Mononuclear cell (primary cell): ENCODE measurements at regions not wholly inside any gene's neighbourhood (a gene's known extent, or its start where the extent isn't known, plus 50 kb on each side); places are given as distances from the start of the nearest gene placed in this dataset.

Source experiments
- H3K27me3 ChIP-seq: 2 replicates; pipeline ENCODE4 v1.6.0; 2011; ENCODE audit warnings: low read length, control low read depth; ENCODE audit not compliant: insufficient read depth
- H3K4me1 ChIP-seq: 2 replicates; pipeline ENCODE4 v1.5.1; 2011; ENCODE audit warnings: mild to moderate bottlenecking, low read length, control low read depth; ENCODE audit not compliant: insufficient read depth
- H3K4me3 ChIP-seq: 2 replicates; pipeline ENCODE4 v1.5.1; 2011; ENCODE audit warnings: mild to moderate bottlenecking, low read length, moderate library complexity
- H3K9me3 ChIP-seq: 2 replicates; pipeline ENCODE4 v1.5.1; 2011; ENCODE audit warnings: low read depth, mild to moderate bottlenecking, control low read depth, low read length

DNA sequence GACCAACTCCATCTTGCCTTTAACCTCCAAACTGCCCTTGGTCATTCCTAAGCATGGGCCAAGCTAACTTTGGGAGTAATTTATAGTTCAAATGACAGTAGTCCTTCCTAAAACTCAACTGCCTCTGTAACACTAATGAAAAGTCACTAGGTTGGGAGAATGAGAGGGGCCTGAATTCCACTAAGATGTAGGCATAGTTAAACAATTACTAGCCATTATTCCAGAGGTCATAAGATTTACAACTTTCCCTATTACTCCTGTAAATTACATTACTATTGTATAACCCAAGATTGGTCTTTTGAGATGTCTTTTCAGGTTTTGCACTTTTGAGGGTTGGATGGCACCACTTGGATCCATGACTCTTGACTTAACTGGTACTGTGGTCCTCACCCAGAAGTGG lies 94.6 kb downstream of the SPP2 start:
- no peaks in the 10 kb centered on the region for H3K27me3 ChIP-seq
- no peaks in the 10 kb centered on the region for H3K9me3 ChIP-seq
- peaks cover 25% of the 10 kb centered on the region for H3K4me1 ChIP-seq
- no peak overlapping the region for H3K4me3 ChIP-seq

- no peaks in the 10 kb centered on the region for H3K9me3 ChIP-seq
- H3K27me3 ChIP-seq, result no peaks in the 10 kb centered on the region
- peaks cover 25% of the 10 kb centered on the region for H3K4me1 ChIP-seq
Observed at GRCh38 chr2:234143896-234144295, 93.4 kb downstream of the SPP2 start.

GRCh38 chr2:234142530-234142929 lies 92.0 kb downstream of the SPP2 start:
- no peak overlapping the region for H3K4me3 ChIP-seq
- H3K9me3 ChIP-seq, result no peaks in the 10 kb centered on the region
- peaks cover 11% of the 10 kb centered on the region for H3K4me1 ChIP-seq
- no peaks in the 10 kb centered on the region for H3K27me3 ChIP-seq

More at GRCh38 chr2:234143896-234144295, 93.4 kb downstream of the SPP2 start:
- no peak overlapping the region for H3K4me3 ChIP-seq

DNA sequence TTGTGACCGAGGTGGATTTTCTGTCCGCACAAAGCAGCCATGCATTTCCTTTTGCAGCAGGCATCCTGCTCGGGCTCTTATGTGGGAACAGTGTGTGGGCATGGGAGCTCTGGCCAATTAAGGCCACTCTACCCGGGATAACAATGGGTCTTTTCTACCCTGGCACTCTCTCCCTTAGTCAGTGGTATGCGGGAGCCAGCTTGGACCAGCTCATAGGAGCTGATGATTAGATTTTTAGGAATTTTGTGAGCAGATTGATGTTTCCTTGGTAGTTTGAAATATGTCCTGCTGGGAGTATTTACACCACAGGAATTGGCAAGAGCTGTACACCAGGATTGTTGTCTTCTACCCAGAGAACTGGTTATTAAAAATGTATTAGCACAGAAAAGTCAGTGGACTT lies 89.3 kb downstream of the SPP2 start:
- H3K27me3 ChIP-seq, result no peaks in the 10 kb centered on the region
- no peak overlapping the region for H3K4me3 ChIP-seq
- no peaks in the 10 kb centered on the region for H3K9me3 ChIP-seq
- peaks cover 12% of the 10 kb centered on the region for H3K4me1 ChIP-seq

DNA sequence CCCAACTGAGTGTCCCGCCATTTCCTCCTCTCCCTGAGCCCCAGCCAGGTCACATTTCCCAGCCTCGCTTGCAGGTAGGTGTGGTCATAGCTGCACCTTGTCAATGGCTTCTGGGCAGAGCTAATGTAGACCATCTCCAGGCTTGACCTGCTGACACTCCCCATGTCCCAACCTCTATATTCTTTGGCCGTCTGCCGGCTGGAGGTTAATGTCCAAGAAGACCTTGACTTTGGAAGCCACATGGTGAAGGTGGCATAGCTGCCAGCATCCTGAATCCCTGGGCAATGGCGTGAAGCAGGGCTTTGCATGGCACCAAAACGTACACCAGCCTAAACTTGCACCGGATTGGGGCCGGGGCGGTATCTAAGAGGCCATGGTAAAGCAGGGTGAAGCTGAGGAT lies 88.3 kb downstream of the SPP2 start:
- Histone ChIP-seq H3K9me3 (no peaks in the 10 kb centered on the region), H3K4me3 (no peak overlapping the region), H3K4me1 (peaks cover 12% of the 10 kb centered on the region), H3K27me3 (no peaks in the 10 kb centered on the region)

DNA sequence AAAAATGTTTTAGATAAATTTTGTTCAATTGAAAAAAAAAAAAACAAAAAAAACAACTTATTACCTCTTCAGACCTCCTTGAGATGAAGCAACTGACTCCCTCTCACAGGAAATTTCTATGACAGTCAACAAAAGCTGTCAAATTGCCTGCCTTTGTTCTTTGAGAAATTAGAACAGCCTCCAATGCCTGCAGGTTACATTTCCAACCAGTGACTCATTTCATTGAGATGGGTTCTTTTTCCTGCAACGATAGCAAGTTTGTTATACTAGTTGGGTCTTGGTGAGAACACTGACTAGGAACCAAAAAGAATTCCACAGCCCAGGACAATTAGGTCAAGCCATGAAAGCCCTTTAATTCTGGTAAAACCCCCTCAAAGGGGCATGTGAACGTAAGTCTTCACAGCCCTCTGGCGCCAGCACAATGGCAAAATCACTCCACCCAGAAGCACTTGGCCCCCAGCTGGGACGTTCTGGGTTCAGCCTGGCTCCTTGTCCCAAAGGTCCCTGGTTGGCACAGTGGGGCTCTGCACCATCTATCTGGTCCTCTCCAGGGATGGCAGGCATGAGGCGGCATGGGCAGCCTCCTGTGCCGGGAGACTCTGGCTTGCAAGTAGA lies 87.0 kb downstream of the SPP2 start:
- Histone ChIP-seq H3K27me3 (no peaks in the 10 kb centered on the region), H3K4me1 (peaks cover 12% of the 10 kb centered on the region), H3K4me3 (no peak overlapping the region), H3K9me3 (no peaks in the 10 kb centered on the region)

DNA sequence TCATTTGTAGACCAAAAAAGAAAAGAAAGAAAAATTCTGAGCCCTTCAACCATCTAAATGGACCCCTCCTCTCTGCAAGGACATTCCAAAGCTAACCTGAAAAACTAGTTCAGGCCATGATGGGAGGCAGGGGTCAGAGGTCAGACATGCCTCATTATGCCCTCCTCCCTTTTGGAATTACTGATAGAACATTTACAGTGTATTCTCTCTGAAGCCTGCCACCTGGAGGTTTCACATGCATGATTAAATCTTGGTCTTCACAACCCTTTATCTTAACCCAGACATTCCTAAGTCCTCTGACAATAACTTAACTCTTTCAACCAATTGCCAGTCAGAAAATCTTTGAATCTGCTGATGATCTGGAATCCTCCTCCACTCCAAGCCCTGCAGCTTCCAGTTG lies 86.0 kb downstream of the SPP2 start:
- Histone ChIP-seq H3K4me3 (no peak overlapping the region), H3K27me3 (no peaks in the 10 kb centered on the region), H3K4me1 (peaks cover 12% of the 10 kb centered on the region), H3K9me3 (no peaks in the 10 kb centered on the region)

GRCh38 chr2:234135750-234136221 lies 85.3 kb downstream of the SPP2 start:
- H3K9me3 ChIP-seq, result no peaks in the 10 kb centered on the region
- no peaks in the 10 kb centered on the region for H3K27me3 ChIP-seq
- no peak overlapping the region for H3K4me3 ChIP-seq
- peaks cover 12% of the 10 kb centered on the region for H3K4me1 ChIP-seq

DNA sequence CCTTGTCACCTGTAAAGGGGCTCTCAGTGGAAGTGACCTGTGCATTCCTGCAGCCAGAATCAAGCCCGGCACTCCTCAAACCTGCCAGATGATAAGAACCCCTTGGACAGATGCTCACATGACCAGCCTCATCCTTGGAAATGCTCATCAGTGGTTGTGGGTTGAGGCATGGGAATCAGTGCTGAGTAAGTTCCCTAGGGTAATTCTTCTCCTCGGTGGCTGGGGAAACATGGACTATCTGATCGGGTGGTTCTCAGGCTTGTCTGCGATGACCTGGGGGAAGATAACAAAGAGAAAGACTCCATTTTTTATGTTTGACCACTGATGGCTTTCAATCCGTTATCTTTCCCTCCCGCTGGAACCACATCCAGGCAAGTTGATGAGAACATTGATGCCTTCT lies 84.0 kb downstream of the SPP2 start:
- peaks cover 12% of the 10 kb centered on the region for H3K4me1 ChIP-seq
- H3K4me3 ChIP-seq, result no peak overlapping the region
- no peaks in the 10 kb centered on the region for H3K27me3 ChIP-seq
- H3K9me3 ChIP-seq, result no peaks in the 10 kb centered on the region

DNA sequence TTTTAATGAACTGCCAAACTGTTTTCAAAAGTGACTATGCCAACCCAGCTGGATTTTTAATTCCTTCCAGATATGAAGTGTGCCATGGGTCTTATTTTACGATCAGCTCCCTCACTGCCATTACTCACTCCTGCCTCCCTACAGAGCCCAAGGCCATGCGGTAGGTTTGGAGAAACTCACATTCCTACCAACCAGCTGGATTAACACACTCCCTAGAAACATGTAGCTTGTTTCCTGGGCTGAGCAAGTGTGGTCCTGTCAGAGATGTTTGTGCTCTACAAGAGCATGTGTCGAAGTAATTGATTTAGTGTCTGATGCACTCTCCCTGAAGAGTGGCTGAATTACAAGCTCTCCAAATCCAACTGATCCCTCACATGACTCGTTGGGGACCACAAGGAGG lies 82.5 kb downstream of the SPP2 start:
- H3K9me3 ChIP-seq, result no peaks in the 10 kb centered on the region
- H3K4me3 ChIP-seq, result no peak overlapping the region
- H3K27me3 ChIP-seq, result no peaks in the 10 kb centered on the region
- peaks cover 12% of the 10 kb centered on the region for H3K4me1 ChIP-seq

DNA sequence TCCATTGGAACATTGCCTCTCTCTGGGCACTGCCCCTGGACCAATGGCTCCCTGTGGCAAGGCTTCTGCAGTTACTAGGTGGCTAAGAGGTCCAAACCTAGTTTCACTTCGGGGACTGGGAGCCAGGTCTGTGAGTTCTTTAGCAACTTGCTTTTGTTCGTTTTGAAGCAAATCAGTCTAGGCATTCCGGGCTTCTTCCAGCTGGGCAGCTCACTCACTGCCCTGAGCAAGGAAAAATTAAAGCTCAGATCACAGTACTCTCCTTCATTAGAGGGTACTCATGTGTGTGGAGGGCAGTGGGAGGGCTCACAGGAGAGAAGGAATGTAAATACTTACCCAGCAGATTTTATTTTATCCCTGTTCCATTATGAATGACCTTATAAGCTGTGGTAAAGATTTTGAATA lies 80.3 kb downstream of the SPP2 start:
- H3K4me3 ChIP-seq, result no peak overlapping the region
- H3K27me3 ChIP-seq, result no peaks in the 10 kb centered on the region
- peaks cover 4% of the 10 kb centered on the region for H3K4me1 ChIP-seq
- H3K9me3 ChIP-seq, result no peaks in the 10 kb centered on the region

DNA sequence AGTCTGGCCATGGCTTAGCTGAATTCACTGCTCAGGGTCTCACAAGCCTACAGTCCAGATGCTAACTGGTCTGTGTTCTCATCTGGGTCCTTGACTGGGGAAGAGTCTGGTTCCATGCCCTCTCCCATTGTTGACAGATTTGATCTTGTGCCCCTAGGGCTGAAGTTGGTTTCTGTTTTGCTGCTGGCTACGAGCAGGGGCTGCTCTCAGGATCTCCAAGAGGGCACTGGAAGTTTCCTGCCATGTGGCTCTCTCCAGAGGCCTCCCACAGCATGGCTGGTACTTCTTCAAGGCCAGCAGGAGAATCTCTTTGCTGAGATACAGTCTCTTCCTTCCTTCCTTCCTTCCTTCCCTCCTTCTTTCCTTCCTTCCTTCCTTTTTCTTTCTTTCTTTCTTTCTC lies 78.1 kb downstream of the SPP2 start:
- Histone ChIP-seq H3K27me3 (no peaks in the 10 kb centered on the region), H3K9me3 (no peaks in the 10 kb centered on the region), H3K4me3 (no peak overlapping the region), H3K4me1 (no peaks in the 10 kb centered on the region)
